Umbilical cord (tissue), 1 donor: ENCODE measurements at regions not wholly inside any gene's neighbourhood (a gene's known extent, or its start where the extent isn't known, plus 50 kb on each side); places are given as distances from the start of the nearest gene placed in this dataset.

Experiments used
- DNase-seq: peaks from one replicate; pipeline ENCODE4 v3.0.0-alpha.2; 2015; ENCODE audit warnings: low spot score

- DNase-seq, result no peak
Measured at GRCh38 chr9:90017679-90018078, 412.9 kb downstream of the GADD45G start.

DNA sequence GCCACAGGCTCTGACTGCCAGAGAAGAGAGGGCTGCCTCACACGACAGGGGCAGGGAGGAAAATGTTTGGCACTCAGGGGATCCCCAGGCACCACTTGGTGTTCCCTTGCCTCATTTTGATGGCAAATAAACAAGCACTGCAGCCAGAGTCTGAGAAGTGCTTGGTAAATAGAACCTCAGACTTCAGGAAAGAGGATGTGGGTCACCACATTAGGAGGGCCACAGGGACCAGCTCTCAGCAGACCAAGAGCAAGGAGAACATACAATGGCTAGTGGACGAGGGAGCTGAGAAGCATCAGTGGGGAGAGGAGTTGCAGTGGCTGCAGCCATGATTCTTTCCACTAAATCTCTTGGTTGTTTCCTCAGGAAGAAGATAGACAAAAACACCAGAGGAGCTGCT lies 413.9 kb downstream of the GADD45G start:
- no peak for DNase-seq

- DNase-seq, result no peak
Measured at GRCh38 chr9:90019626-90020025, 414.8 kb downstream of the GADD45G start.

- no peak for DNase-seq
Measured at GRCh38 chr9:90020276-90020871, 415.6 kb downstream of the GADD45G start.

- DNase-seq, result no peak
Measured at GRCh38 chr9:90021216-90021906, 416.5 kb downstream of the GADD45G start.

DNA sequence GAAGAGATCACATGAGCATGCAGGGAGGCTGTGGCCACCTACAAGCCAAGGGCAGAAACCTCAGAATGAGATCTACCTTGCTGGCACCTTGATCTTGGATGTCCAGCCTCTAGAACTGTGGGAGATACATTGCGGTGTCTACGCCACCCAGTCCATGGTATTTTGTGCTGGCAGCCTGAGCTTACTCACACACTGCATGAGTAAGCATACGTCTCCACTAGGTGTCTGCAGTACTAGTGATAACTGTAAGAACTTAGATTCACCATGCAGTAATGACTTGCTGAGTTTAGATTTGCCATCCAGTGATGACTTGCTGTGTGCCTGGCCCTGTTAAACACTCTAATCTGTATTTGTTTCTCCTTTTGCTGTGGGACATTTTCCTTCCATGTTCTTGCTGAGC lies 417.7 kb downstream of the GADD45G start:
- no peak for DNase-seq

DNA sequence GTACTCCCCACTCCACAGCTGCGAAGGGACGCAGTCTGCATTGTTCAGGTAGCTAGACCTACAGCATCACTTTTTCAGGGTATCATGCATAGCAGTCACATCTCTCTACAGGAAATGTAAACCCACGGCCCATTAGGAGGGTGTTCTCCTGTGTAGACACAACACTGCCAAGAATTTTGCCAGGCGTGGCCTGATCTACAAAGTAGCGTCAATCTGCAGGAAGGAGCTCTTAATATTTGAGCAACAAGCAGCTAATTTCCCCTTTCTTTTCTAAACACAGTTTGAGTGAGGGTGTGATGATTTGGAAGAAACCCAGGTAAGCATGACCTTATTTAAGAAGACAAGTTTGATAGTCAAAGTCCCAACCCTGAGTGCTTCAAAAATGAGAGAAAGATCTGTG lies 419.0 kb downstream of the GADD45G start:
- no peak for DNase-seq

DNA sequence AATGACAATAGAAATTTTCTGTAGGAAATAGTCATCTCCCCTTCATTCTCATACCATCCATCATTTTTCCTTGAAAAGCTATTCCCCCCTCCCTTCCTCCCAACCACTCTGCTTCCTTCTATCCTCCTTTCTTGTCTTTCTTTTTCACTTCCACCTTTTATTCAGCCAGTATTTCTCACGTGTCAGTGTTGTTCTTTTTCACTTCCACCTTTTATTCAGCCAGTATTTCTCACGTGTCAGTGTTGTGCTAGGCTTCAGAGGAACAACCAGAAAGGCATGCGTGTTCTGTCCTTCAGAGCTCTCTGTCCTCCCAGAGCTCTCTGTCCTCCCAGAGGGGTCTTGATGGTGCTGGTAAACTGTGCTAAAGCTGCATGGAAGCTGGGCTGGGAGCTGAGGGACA lies 419.6 kb downstream of the GADD45G start:
- no peak for DNase-seq

DNA sequence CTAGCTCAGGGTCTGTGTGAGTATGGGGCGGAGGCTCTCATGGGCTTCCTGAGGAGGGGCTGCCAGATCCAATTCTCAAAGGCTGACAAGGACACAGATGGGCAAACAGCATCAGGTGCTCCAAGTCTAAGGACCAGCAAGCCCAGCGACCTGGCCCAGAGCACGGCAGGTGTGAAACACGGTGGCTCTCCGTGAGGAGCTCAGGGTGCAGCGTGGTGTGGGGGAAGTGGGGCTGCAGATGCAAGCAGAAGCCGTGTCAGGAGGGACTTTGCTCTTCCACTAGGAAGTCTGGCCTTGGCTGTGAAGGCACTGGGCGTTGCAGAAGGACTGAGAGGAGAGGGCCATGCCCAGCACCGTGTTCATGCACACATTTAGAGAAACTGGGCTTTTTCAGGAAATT lies 420.0 kb downstream of the GADD45G start:
- DNase-seq, result no peak

- DNase-seq, result peak; percentile 78
Measured at GRCh38 chr9:90025816-90026215, 421.0 kb downstream of the GADD45G start.

- DNase-seq, result no peak
Measured at GRCh38 chr9:90027296-90027790, 422.5 kb downstream of the GADD45G start.

- no peak for DNase-seq
Measured at GRCh38 chr9:90029386-90029785, 424.6 kb downstream of the GADD45G start.

DNA sequence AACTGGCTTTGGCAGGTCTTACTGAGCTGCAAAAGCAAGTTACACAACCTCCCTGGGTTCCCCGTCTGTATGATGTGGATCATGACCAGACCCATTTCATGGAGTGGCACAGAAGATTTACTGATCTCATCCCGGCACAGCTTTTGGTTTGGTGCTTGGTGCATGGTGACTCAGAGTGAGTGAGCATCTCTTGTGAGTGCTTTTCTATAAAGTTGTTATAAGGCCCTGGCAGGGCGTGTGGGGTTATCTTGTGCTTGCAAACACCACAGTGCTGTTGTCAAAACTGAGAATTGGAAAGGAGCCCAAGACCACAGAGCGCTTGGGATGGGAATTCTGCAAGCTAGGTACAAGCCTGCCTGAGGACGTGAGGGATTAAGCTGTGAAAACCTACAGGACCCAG lies 425.2 kb downstream of the GADD45G start:
- no peak for DNase-seq

GRCh38 chr9:90032296-90033027 lies 427.6 kb downstream of the GADD45G start:
- no peak for DNase-seq

DNA sequence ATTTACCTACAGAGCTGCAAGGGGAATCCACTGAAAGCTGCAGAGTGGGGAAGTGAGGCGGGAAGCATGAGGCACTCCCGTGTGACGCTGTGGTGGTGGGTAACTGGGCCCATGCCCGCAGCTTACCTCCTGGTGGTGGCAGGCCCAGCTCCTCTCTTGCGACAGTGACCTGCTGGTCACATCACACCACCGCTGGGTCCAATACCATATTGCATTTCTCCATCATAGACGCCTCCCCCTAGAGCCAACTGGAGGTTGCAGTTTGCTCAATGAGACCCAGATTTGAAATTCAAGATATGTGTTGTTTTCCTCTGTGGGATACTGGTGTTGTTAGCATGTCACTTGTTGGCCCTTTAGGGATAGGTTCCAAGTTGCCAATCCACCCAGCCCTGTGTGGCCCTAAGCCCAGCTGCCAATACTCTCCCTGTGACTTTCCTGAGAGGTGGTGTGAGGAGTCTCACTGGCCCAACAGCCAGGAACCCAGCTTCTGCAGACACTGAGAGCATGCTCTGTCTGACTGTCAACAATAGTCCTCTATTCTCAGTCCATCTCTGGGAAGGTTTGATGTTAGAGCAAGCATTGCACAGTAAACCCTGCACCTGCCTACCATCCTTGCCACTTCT lies 428.3 kb downstream of the GADD45G start:
- DNase-seq, result no peak

DNA sequence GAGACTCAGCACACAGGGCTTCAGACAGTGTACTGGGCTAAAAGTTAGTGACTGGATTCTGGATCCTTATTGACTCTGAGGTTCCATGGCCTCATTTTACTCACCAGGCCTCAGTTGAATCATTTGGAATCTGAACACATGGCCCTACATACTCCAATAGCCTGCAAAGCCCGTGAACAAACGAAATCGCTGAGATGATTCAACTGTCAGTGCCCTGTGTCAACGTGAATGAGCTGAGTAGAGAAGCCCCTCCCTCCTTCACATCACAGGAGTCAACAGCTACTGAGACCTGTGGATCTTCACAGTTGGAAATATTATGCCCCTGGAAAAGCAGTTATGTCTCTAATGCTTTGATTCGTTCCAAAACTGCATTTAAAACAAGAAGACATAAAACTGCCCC lies 429.3 kb downstream of the GADD45G start:
- DNase-seq, result no peak

DNA sequence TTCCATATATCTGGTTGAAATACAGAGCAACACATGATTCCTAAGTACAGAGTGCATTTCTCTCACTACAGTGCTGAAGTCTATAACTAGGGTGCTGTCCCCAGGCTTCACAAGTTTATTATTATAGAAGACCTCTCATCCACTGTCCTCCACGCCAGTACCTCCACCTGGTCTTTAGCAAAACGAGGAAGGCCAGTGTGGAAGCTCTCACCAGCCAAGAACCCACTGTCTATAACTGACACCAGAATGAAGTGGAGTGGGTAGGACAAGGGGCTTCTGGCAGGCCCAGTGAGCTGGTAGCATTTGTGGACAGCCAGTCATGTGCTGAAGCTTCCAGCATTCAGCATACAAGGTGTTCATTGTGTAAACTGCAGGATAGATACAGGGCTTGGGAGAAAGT lies 430.7 kb downstream of the GADD45G start:
- DNase-seq, result no peak

DNA sequence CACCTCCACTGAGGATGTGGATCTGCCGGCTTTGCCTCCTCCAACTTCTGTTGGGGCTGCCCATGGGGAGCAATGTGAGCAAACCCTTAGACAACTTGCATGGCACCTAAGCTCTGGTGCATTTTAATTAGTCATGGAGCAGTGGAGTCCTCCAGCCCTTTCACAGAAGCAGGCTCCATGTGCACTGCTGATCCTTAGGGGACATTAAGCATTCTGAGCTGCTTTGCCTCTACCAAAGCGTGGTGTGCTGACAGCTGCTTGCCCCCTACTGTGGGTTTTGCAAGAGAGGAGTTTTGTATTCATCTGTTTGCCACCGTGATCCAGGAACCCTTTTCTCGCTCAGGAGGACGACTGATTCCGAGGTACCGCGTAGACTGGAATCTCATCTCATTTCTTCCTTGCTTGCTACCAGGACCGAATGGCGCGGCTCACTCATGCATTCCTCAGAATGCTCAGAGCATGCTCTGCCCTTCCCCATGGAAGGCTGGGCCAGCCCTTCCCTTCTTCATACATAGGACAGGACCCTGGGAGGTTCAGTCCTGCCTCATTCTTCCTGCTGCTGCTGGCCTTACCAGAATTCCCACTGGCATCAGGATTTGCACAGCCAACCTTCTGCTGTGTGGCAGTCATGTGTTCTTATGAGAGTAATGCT lies 432.5 kb downstream of the GADD45G start:
- no peak for DNase-seq

DNA sequence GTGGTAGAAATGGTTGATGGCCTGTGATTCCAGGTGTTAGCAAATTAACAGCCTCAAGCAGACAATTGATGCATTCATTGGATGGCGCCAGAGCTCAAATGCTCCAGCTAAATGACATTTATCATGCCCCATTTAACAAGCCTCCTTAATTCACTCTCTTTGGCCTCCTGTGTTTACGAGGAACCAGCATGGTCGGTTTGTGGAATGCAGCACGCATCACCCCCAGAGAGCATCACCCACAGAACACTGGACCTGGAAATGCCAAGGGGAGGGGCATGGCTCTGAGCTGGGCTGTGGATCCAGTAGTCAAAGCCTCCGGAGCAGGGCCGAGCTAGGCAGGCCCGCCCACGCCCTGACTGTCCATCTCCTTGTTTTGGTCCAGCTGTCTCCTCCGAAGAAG lies 434.0 kb downstream of the GADD45G start:
- DNase-seq, result no peak

GRCh38 chr9:90044263-90044662 lies 439.5 kb downstream of the GADD45G start:
- DNase-seq, result no peak

- no peak for DNase-seq
Measured at GRCh38 chr9:90044710-90045151, 439.9 kb downstream of the GADD45G start.
